SK-N-SH (cell line): ENCODE measurements at regions not wholly inside any gene's neighbourhood (a gene's known extent, or its start where the extent isn't known, plus 50 kb on each side); places are given as distances from the start of the nearest gene placed in this dataset.

Experiments used
- CHD2 ChIP-seq: fragments of 150-350 bp; IDR thresholded peaks from 2 replicates; pipeline ENCODE4 v1.6.1; 2018; ENCODE audit warnings: low read length; ENCODE audit not compliant: partially characterized antibody
- EP300 ChIP-seq, 2 experiments: IDR thresholded peaks; 2 replicates each; pipeline versions ENCODE4 v1.4.0 to v1.6.1; 2012; ENCODE audit warnings: borderline replicate concordance in 1 of 2, low read depth in 1 of 2, low read length in 1 of 2
- FOXJ3 ChIP-seq: sonication (generic); formaldehyde crosslinking; IDR thresholded peaks from 2 replicates; pipeline ENCODE4 v1.5.1; 2020; ENCODE audit warnings: mild to moderate bottlenecking, missing genetic modification reagents
- NFIC ChIP-seq: IDR thresholded peaks from 2 replicates; pipeline ENCODE4 v1.4.0; 2012; ENCODE audit warnings: borderline replicate concordance
- POLR2AphosphoS5 ChIP-seq: IDR thresholded peaks from 2 replicates; pipeline ENCODE4 v1.6.1; 2012; ENCODE audit warnings: low read depth, low read length
- RFX5 ChIP-seq: IDR thresholded peaks from 2 replicates; pipeline ENCODE4 v1.6.1; 2012; ENCODE audit warnings: mild to moderate bottlenecking, improper control_type of control experiment, low read length
- SMC3 ChIP-seq: IDR thresholded peaks from 2 replicates; pipeline ENCODE4 v1.6.1; 2012; ENCODE audit warnings: low read depth, low read length, improper control_type of control experiment
- TAF1 ChIP-seq: IDR thresholded peaks from 2 replicates; pipeline ENCODE4 v1.6.1; 2012; ENCODE audit warnings: low read depth, mild to moderate bottlenecking, low read length, moderate library complexity, borderline replicate concordance
- YY1 ChIP-seq: IDR thresholded peaks from 2 replicates; pipeline ENCODE4 v1.4.0; 2012; ENCODE audit warnings: low read depth, mild to moderate bottlenecking
- TF ChIP-seq, protein P1 (sequence below): fragments of 200-600 bp; sonication (generic); IDR thresholded peaks from 2 replicates; pipeline ENCODE4 v1.6.1; 2017; ENCODE audit warnings: antibody characterized with exemption, mild to moderate bottlenecking, moderate library complexity
- TF ChIP-seq, protein P2 (sequence below): IDR thresholded peaks from 2 replicates; pipeline ENCODE4 v1.4.0; 2012; ENCODE audit warnings: low read depth, borderline replicate concordance

DNA sequence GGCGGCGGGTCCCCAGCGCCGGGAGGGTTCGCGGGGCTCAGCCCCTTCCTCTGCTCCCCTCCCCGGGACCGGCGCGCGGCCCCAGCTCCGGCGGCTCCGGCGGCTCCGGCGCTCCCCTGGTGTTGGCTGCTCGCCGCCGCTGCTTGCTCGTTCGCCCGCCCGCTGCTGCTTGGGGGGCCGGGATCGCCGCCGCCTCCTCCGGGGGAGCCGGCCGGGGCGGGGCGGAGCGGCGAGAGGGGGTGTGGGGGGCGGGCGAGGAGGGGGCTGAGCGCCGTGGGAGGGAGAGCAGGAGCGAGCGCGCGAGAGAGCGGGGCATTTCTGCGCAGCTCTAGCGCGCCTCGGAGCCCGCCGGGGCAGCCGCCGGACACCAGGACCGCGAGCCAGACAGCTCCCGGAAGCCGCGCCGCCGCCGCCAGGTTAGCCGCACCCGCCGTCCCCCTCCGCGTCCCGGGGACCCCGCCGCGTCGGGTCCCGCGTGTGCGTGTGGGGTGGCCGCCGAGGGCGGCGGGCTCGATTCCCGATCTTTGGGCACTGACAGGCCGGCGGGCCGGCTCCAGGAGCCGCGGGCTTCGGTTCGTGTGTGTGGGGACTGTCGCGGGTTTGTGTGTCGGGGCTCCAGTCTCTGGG is 62.0 kb upstream of the EPB41L1 start:
- TF ChIP-seq, protein P1, sequence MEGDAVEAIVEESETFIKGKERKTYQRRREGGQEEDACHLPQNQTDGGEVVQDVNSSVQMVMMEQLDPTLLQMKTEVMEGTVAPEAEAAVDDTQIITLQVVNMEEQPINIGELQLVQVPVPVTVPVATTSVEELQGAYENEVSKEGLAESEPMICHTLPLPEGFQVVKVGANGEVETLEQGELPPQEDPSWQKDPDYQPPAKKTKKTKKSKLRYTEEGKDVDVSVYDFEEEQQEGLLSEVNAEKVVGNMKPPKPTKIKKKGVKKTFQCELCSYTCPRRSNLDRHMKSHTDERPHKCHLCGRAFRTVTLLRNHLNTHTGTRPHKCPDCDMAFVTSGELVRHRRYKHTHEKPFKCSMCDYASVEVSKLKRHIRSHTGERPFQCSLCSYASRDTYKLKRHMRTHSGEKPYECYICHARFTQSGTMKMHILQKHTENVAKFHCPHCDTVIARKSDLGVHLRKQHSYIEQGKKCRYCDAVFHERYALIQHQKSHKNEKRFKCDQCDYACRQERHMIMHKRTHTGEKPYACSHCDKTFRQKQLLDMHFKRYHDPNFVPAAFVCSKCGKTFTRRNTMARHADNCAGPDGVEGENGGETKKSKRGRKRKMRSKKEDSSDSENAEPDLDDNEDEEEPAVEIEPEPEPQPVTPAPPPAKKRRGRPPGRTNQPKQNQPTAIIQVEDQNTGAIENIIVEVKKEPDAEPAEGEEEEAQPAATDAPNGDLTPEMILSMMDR = no peak
- TF ChIP-seq RFX5 (no peak), CHD2 (no peak), EP300 (IDR thresholded peaks at IDR 0.05; ENCODE audit: borderline replicate concordance in 1 of 2, low read depth in 1 of 2, low read length in 1 of 2) (no peak), SMC3 (no peak), FOXJ3 (CRISPR knock-in tag) (no peak), TAF1 (no peak), POLR2AphosphoS5 (no peak), YY1 (no peak), NFIC (no peak)
- TF ChIP-seq, protein P2, sequence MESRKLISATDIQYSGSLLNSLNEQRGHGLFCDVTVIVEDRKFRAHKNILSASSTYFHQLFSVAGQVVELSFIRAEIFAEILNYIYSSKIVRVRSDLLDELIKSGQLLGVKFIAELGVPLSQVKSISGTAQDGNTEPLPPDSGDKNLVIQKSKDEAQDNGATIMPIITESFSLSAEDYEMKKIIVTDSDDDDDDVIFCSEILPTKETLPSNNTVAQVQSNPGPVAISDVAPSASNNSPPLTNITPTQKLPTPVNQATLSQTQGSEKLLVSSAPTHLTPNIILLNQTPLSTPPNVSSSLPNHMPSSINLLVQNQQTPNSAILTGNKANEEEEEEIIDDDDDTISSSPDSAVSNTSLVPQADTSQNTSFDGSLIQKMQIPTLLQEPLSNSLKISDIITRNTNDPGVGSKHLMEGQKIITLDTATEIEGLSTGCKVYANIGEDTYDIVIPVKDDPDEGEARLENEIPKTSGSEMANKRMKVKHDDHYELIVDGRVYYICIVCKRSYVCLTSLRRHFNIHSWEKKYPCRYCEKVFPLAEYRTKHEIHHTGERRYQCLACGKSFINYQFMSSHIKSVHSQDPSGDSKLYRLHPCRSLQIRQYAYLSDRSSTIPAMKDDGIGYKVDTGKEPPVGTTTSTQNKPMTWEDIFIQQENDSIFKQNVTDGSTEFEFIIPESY = no peak
